ENCODE measurements at regions not wholly inside any gene's neighbourhood (a gene's known extent, or its start where the extent isn't known, plus 50 kb on each side); places are given as distances from the start of the nearest gene placed in this dataset.

GRCh38 chr6:118403036-118403435 is 145.1 kb upstream of the PLN start:
- Histone ChIP-seq H3K27ac (ENCODE audit: low read depth, low read length, poor library complexity, severe bottlenecking) (no peak overlapping the region), H3K4me3 (ENCODE audit: low read depth, low read length, poor library complexity, severe bottlenecking) (no peak overlapping the region), H3K4me1 (ENCODE audit: insufficient read depth, low read length, poor library complexity, severe bottlenecking) (no peaks in the 10 kb centered on the region), H3K27me3 (replicated peaks; ENCODE audit: insufficient read depth, low read depth, low read length, poor library complexity) (no peaks in the 10 kb centered on the region), H3K9me3 (ENCODE audit: low read depth, low read length, poor library complexity, severe bottlenecking) (no peaks in the 10 kb centered on the region), H3K36me3 (ENCODE audit: insufficient read depth, low read length, poor library complexity, severe bottlenecking) (no peaks in the 10 kb centered on the region)
- ChIA-PET CTCF (no interaction called here), POLR2A (ENCODE audit: low non-redundant PET) (no interaction called here)
- no TSS peak for BruUV-seq (replicated peaks)
- intact Hi-C loops (cut with micrococcal nuclease; ENCODE audit: unreplicated experiment) = no loop called here
- DNase-seq (ENCODE audit: low spot score) = no peak
- TF ChIP-seq EZH2 (IDR thresholded peaks at IDR 0.05; ENCODE audit: borderline replicate concordance, low read depth, low read length, poor library complexity, severe bottlenecking) (no peak), CTCF (conservative IDR thresholded peaks at IDR 0.05; ENCODE audit: low read depth, low read length) (no peak)

GRCh38 chr6:118408863-118409262 is 139.2 kb upstream of the PLN start:
- Histone ChIP-seq H3K27me3 (replicated peaks; ENCODE audit: insufficient read depth, low read depth, low read length, poor library complexity) (no peaks in the 10 kb centered on the region), H3K4me1 (ENCODE audit: insufficient read depth, low read length, poor library complexity, severe bottlenecking) (no peaks in the 10 kb centered on the region), H3K9me3 (ENCODE audit: low read depth, low read length, poor library complexity, severe bottlenecking) (no peaks in the 10 kb centered on the region), H3K27ac (ENCODE audit: low read depth, low read length, poor library complexity, severe bottlenecking) (no peak overlapping the region), H3K36me3 (ENCODE audit: insufficient read depth, low read length, poor library complexity, severe bottlenecking) (no peaks in the 10 kb centered on the region), H3K4me3 (ENCODE audit: low read depth, low read length, poor library complexity, severe bottlenecking) (no peak overlapping the region)
- DNase-seq (ENCODE audit: low spot score) = no peak
- no peak for TF ChIP-seq EZH2 (IDR thresholded peaks at IDR 0.05; ENCODE audit: borderline replicate concordance, low read depth, low read length, poor library complexity, severe bottlenecking)
- no peak for TF ChIP-seq CTCF (conservative IDR thresholded peaks at IDR 0.05; ENCODE audit: low read depth, low read length)
- intact Hi-C loops (cut with micrococcal nuclease; ENCODE audit: unreplicated experiment) = no loop called here
- POLR2A ChIA-PET (ENCODE audit: low non-redundant PET) = no interaction called here
- CTCF ChIA-PET = no interaction called here
- BruUV-seq (replicated peaks) = no TSS peak

DNA sequence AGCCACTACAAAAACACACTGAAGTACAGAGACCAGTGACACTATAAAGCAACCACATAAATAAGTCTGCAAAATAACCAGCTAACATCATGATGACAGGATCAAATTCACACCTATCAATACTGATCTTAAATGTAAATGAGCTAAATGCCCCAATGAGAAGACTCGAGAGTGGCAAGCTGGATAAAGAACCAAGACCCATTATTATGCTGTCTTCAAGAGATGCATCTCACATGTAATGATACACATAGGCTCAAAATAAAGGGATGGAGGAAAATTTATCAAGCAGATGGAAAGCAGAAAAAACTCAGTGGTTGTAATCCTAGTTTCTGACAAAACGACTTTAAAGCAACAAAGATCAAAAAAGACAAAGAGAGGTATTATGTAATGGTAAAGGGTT is 138.1 kb upstream of the PLN start:
- ChIA-PET CTCF (no interaction called here), POLR2A (ENCODE audit: low non-redundant PET) (no interaction called here)
- H3K9me3 ChIP-seq (ENCODE audit: low read depth, low read length, poor library complexity, severe bottlenecking) = no peaks in the 10 kb centered on the region
- H3K27me3 ChIP-seq (replicated peaks; ENCODE audit: insufficient read depth, low read depth, low read length, poor library complexity) = no peaks in the 10 kb centered on the region
- no peaks in the 10 kb centered on the region for H3K4me1 ChIP-seq (ENCODE audit: insufficient read depth, low read length, poor library complexity, severe bottlenecking)
- no peak for TF ChIP-seq CTCF (conservative IDR thresholded peaks at IDR 0.05; ENCODE audit: low read depth, low read length)
- no peak for TF ChIP-seq EZH2 (IDR thresholded peaks at IDR 0.05; ENCODE audit: borderline replicate concordance, low read depth, low read length, poor library complexity, severe bottlenecking)
- H3K27ac ChIP-seq (ENCODE audit: low read depth, low read length, poor library complexity, severe bottlenecking) = no peak overlapping the region
- DNase-seq (ENCODE audit: low spot score) = no peak
- intact Hi-C loops (cut with micrococcal nuclease; ENCODE audit: unreplicated experiment) = no loop called here
- H3K4me3 ChIP-seq (ENCODE audit: low read depth, low read length, poor library complexity, severe bottlenecking) = no peak overlapping the region
- H3K36me3 ChIP-seq (ENCODE audit: insufficient read depth, low read length, poor library complexity, severe bottlenecking) = no peaks in the 10 kb centered on the region
- BruUV-seq (replicated peaks) = no TSS peak

All from A673 (cell line).